WTC11 (cell line): ENCODE measurements at regions not wholly inside any gene's neighbourhood (a gene's known extent, or its start where the extent isn't known, plus 50 kb on each side); places are given as distances from the start of the nearest gene placed in this dataset.

Experiments used
- ATAC-seq: fragments of 200-7000 bp; cut with Tn5 transposase; 2 replicates; pipeline ENCODE4 v1.10.0; 2021; ENCODE audit warnings: mild to moderate bottlenecking, moderate library complexity
- CTCF ChIA-PET: fragments of 300-600 bp; sonication (Branson Sonifier 250); formaldehyde crosslinking; loops from one replicate; lab custom pipeline; 2021; ENCODE audit warnings: antibody characterized with exemption; lab: Charles Lee
- POLR2A ChIA-PET: fragments of 350-600 bp; sonication (Branson Sonifier 250); formaldehyde crosslinking; loops from one replicate; lab custom pipeline; 2021; ENCODE audit warnings: antibody characterized with exemption; lab: Charles Lee
- DNase-seq: peaks from one replicate; pipeline ENCODE4 v3.0.0; 2021; ENCODE audit warnings: low spot score
- H3K27ac Mint-ChIP-seq: 2 replicates; pipeline ENCODE4 v1.8.0; 2021; ENCODE audit warnings: mixed read lengths
- H3K27me3 Mint-ChIP-seq: 2 replicates; pipeline ENCODE4 v1.8.0; 2021; ENCODE audit warnings: low read depth, mild to moderate bottlenecking, moderate library complexity, mixed read lengths
- H3K36me3 Mint-ChIP-seq: 2 replicates; pipeline ENCODE4 v1.8.0; 2021; ENCODE audit warnings: mixed read lengths
- H3K4me1 Mint-ChIP-seq: 2 replicates; pipeline ENCODE4 v1.8.0; 2022; ENCODE audit warnings: mixed read lengths
- H3K4me3 Mint-ChIP-seq: 2 replicates; pipeline ENCODE4 v1.8.0; 2021; ENCODE audit warnings: mild to moderate bottlenecking, moderate library complexity, mixed read lengths
- H3K9me3 Mint-ChIP-seq: 2 replicates; pipeline ENCODE4 v1.8.0; 2021; ENCODE audit warnings: mixed read lengths
- CREB1 ChIP-seq: sonication (generic); formaldehyde crosslinking; IDR thresholded peaks from 2 replicates; pipeline ENCODE4 v1.8.0; 2023; ENCODE audit warnings: mild to moderate bottlenecking, missing genetic modification reagents
- CREM ChIP-seq: sonication (generic); formaldehyde crosslinking; IDR thresholded peaks from 2 replicates; pipeline ENCODE4 v1.8.1; 2022; ENCODE audit warnings: mild to moderate bottlenecking, missing genetic modification reagents, moderate library complexity
- EMX1 ChIP-seq: fragments of 250-450 bp; sonication (Bioruptor Pico); IDR thresholded peaks from 2 replicates; pipeline ENCODE4 v1.8.0; 2021; ENCODE audit warnings: mild to moderate bottlenecking
- FOXJ3 ChIP-seq: sonication (generic); formaldehyde crosslinking; IDR thresholded peaks from 2 replicates; pipeline ENCODE4 v1.9.0; 2021; ENCODE audit warnings: missing genetic modification reagents, mild to moderate bottlenecking, borderline replicate concordance
- FOXP4 ChIP-seq: sonication (generic); formaldehyde crosslinking; IDR thresholded peaks from 2 replicates; pipeline ENCODE4 v1.8.0; 2022; ENCODE audit warnings: mild to moderate bottlenecking, missing genetic modification reagents
- GABPB1 ChIP-seq: sonication (generic); formaldehyde crosslinking; IDR thresholded peaks from 2 replicates; pipeline ENCODE4 v1.8.1; 2023; ENCODE audit warnings: mild to moderate bottlenecking, missing genetic modification reagents
- HMGA2 ChIP-seq: fragments of 250-450 bp; sonication (Bioruptor Pico); IDR thresholded peaks from 2 replicates; pipeline ENCODE4 v1.4.0; 2021; ENCODE audit warnings: mild to moderate bottlenecking, moderate library complexity
- HMGXB4 ChIP-seq: sonication (generic); formaldehyde crosslinking; IDR thresholded peaks from 2 replicates; pipeline ENCODE4 v1.8.1; 2023; ENCODE audit warnings: mild to moderate bottlenecking, moderate library complexity, missing genetic modification reagents
- JAZF1 ChIP-seq: fragments of 250-450 bp; sonication (Bioruptor Pico); IDR thresholded peaks from 2 replicates; pipeline ENCODE4 v1.9.0; 2021; ENCODE audit warnings: moderate library complexity, mild to moderate bottlenecking, inconsistent platforms
- KAT7 ChIP-seq: sonication (generic); formaldehyde crosslinking; IDR thresholded peaks from 2 replicates; pipeline ENCODE4 v1.8.1; 2023; ENCODE audit warnings: missing genetic modification reagents, mild to moderate bottlenecking, borderline replicate concordance
- MAX ChIP-seq: sonication (generic); formaldehyde crosslinking; IDR thresholded peaks from 2 replicates; pipeline ENCODE4 v1.8.0; 2022; ENCODE audit warnings: mild to moderate bottlenecking, missing genetic modification reagents
- OVOL2 ChIP-seq: fragments of 250-450 bp; sonication (Bioruptor Pico); IDR thresholded peaks from 2 replicates; pipeline ENCODE4 v1.9.0; 2021; ENCODE audit warnings: mild to moderate bottlenecking, borderline replicate concordance
- PRRX2 ChIP-seq: fragments of 250-450 bp; sonication (Bioruptor Pico); IDR thresholded peaks from 2 replicates; pipeline ENCODE4 v1.8.0; 2021; ENCODE audit warnings: mild to moderate bottlenecking
- SMAD3 ChIP-seq: sonication (generic); formaldehyde crosslinking; IDR thresholded peaks from 2 replicates; pipeline ENCODE4 v1.8.0; 2022; ENCODE audit warnings: missing genetic modification reagents, mild to moderate bottlenecking, borderline replicate concordance
- SP1 ChIP-seq: sonication (generic); formaldehyde crosslinking; conservative IDR thresholded peaks from 2 replicates; pipeline ENCODE4 v1.8.1; 2022; ENCODE audit warnings: missing genetic modification reagents
- STAT6 ChIP-seq: sonication (generic); formaldehyde crosslinking; conservative IDR thresholded peaks from 2 replicates; pipeline ENCODE4 v1.8.1; 2023; ENCODE audit warnings: mild to moderate bottlenecking, low read depth, missing genetic modification reagents, moderate library complexity
- ZBTB21 ChIP-seq: sonication (generic); formaldehyde crosslinking; IDR thresholded peaks from 2 replicates; pipeline ENCODE4 v1.8.1; 2023; ENCODE audit warnings: mild to moderate bottlenecking, missing genetic modification reagents, borderline replicate concordance
- ZMAT4 ChIP-seq: fragments of 250-450 bp; sonication (Bioruptor Pico); IDR thresholded peaks from 2 replicates; pipeline ENCODE4 v1.9.0; 2021; ENCODE audit warnings: mild to moderate bottlenecking
- ZNF219 ChIP-seq: sonication (generic); formaldehyde crosslinking; IDR thresholded peaks from 2 replicates; pipeline ENCODE4 v1.8.0; 2023; ENCODE audit warnings: missing genetic modification reagents, mild to moderate bottlenecking, borderline replicate concordance
- ZNF232 ChIP-seq: sonication (generic); formaldehyde crosslinking; IDR thresholded peaks from 2 replicates; pipeline ENCODE4 v1.8.0; 2022; ENCODE audit warnings: mild to moderate bottlenecking, missing genetic modification reagents
- ZNF671 ChIP-seq: fragments of 250-450 bp; sonication (Bioruptor Pico); IDR thresholded peaks from 2 replicates; pipeline ENCODE4 v1.8.0; 2021; ENCODE audit warnings: mild to moderate bottlenecking
- TF ChIP-seq, protein P1 (sequence below): sonication (generic); formaldehyde crosslinking; IDR thresholded peaks from 2 replicates; pipeline ENCODE4 v1.8.0; 2023; ENCODE audit warnings: missing genetic modification reagents
- TF ChIP-seq, protein P2 (sequence below): sonication (generic); formaldehyde crosslinking; IDR thresholded peaks from 2 replicates; pipeline ENCODE4 v1.8.0; 2022; ENCODE audit warnings: mild to moderate bottlenecking, missing genetic modification reagents
- TF ChIP-seq, protein P3 (sequence below): sonication (generic); formaldehyde crosslinking; IDR thresholded peaks from 2 replicates; pipeline ENCODE4 v1.8.1; 2023; ENCODE audit warnings: mild to moderate bottlenecking, missing genetic modification reagents, moderate library complexity

DNA sequence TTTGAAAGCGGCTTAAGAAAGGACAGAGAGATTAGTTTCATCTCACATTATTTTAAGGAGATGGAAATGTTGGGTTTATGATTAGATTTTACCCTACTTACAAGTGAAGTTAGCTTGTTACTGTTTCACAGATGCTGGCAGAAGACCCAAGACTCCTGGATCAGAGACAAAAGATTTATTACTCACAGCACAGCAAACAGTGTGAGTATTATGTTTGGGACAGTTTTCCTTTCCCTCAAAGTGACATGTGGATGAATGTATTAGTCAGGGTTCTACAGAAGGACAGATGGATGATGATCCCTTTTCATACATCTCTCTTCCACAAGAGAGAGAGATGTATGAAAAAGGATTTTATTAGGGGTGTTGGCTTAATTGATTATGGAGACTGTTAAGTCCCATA lies 281.8 kb upstream of the CDH2 start:
- ChIA-PET CTCF (no interaction called here), POLR2A (no interaction called here)
- no peak for DNase-seq
- Mint-ChIP-seq H3K27me3 (no peaks in the 10 kb centered on the region), H3K27ac (no peak overlapping the region), H3K36me3 (no peaks in the 10 kb centered on the region), H3K4me1 (no peaks in the 10 kb centered on the region), H3K4me3 (no peak overlapping the region), H3K9me3 (peaks cover 5% of the 10 kb centered on the region)
- TF ChIP-seq PRRX2 (CRISPR knock-in tag), result no peak
- TF ChIP-seq, protein P1, sequence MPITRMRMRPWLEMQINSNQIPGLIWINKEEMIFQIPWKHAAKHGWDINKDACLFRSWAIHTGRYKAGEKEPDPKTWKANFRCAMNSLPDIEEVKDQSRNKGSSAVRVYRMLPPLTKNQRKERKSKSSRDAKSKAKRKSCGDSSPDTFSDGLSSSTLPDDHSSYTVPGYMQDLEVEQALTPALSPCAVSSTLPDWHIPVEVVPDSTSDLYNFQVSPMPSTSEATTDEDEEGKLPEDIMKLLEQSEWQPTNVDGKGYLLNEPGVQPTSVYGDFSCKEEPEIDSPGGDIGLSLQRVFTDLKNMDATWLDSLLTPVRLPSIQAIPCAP (CRISPR knock-in tag), result no peak
- no peak for TF ChIP-seq HMGA2
- no peak for TF ChIP-seq HMGXB4
- TF ChIP-seq ZNF219, result no peak
- no peak for TF ChIP-seq SMAD3 (CRISPR knock-in tag)
- TF ChIP-seq JAZF1 (CRISPR knock-in tag), result no peak
- no peak for TF ChIP-seq SP1
- ATAC-seq, result no peak

GRCh38 chr18:28457784-28458183 lies 280.9 kb upstream of the CDH2 start:
- Mint-ChIP-seq H3K27me3 (no peaks in the 10 kb centered on the region), H3K4me1 (no peaks in the 10 kb centered on the region), H3K27ac (no peak overlapping the region), H3K9me3 (peaks cover 5% of the 10 kb centered on the region), H3K36me3 (no peaks in the 10 kb centered on the region), H3K4me3 (no peak overlapping the region)
- ATAC-seq (no peak), DNase-seq (no peak)
- POLR2A ChIA-PET, result no interaction called here
- CTCF ChIA-PET, result no interaction called here
- TF ChIP-seq FOXP4, result no peak
- no peak for TF ChIP-seq KAT7 (CRISPR knock-in tag)
- no peak for TF ChIP-seq MAX (CRISPR knock-in tag)
- no peak for TF ChIP-seq ZMAT4 (CRISPR knock-in tag)
- TF ChIP-seq FOXJ3 (CRISPR knock-in tag), result no peak
- no peak for TF ChIP-seq ZBTB21 (CRISPR knock-in tag)
- no peak for TF ChIP-seq ZNF671
- no peak for TF ChIP-seq OVOL2 (CRISPR knock-in tag)
- no peak for TF ChIP-seq EMX1
- no peak for TF ChIP-seq ZNF232 (CRISPR knock-in tag)
- TF ChIP-seq CREM, result no peak
- TF ChIP-seq GABPB1 (CRISPR knock-in tag), result no peak
- TF ChIP-seq ZNF219, result no peak

GRCh38 chr18:28455971-28456370 lies 279.0 kb upstream of the CDH2 start:
- no peak for ATAC-seq
- CTCF ChIA-PET, result no interaction called here
- Mint-ChIP-seq H3K4me1 (no peaks in the 10 kb centered on the region), H3K9me3 (peaks cover 5% of the 10 kb centered on the region), H3K4me3 (no peak overlapping the region), H3K27ac (no peak overlapping the region), H3K27me3 (no peaks in the 10 kb centered on the region), H3K36me3 (no peaks in the 10 kb centered on the region)
- no peak for DNase-seq
- POLR2A ChIA-PET, result no interaction called here
- TF ChIP-seq, protein P2, sequence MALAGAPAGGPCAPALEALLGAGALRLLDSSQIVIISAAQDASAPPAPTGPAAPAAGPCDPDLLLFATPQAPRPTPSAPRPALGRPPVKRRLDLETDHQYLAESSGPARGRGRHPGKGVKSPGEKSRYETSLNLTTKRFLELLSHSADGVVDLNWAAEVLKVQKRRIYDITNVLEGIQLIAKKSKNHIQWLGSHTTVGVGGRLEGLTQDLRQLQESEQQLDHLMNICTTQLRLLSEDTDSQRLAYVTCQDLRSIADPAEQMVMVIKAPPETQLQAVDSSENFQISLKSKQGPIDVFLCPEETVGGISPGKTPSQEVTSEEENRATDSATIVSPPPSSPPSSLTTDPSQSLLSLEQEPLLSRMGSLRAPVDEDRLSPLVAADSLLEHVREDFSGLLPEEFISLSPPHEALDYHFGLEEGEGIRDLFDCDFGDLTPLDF (CRISPR knock-in tag), result no peak
- TF ChIP-seq CREB1 (CRISPR knock-in tag), result no peak
- no peak for TF ChIP-seq STAT6
- TF ChIP-seq, protein P3, sequence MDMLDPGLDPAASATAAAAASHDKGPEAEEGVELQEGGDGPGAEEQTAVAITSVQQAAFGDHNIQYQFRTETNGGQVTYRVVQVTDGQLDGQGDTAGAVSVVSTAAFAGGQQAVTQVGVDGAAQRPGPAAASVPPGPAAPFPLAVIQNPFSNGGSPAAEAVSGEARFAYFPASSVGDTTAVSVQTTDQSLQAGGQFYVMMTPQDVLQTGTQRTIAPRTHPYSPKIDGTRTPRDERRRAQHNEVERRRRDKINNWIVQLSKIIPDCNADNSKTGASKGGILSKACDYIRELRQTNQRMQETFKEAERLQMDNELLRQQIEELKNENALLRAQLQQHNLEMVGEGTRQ (CRISPR knock-in tag), result no peak
- TF ChIP-seq ZMAT4 (CRISPR knock-in tag), result no peak
